ENCODE measurements at regions not wholly inside any gene's neighbourhood (a gene's known extent, or its start where the extent isn't known, plus 50 kb on each side); places are given as distances from the start of the nearest gene placed in this dataset.

GRCh38 chr13:59277106-59277505 lies 886.6 kb downstream of the DIAPH3 start:
- Histone ChIP-seq H3K27me3 (ENCODE audit: insufficient read depth, low read length) (no peaks in the 10 kb centered on the region), H2BK120ac (ENCODE audit: insufficient read depth, low read length, poor library complexity) (no peak overlapping the region), H3K4ac (ENCODE audit: low read depth, low read length) (no peak overlapping the region), H4K8ac (ENCODE audit: low read depth, low read length) (no peak overlapping the region), H3K36me3 (ENCODE audit: control insufficient read depth in 1 of 2, insufficient read depth in 2 of 2, low read length in 2 of 2) (no peaks in the 10 kb centered on the region), H3K18ac (ENCODE audit: low read length) (no peak overlapping the region), H2AK5ac (ENCODE audit: low read length) (no peak overlapping the region), H2BK12ac (ENCODE audit: low read length) (no peak overlapping the region), H3K9me3 (ENCODE audit: insufficient read depth, low read depth, low read length) (no peaks in the 10 kb centered on the region), H3K79me2 (ENCODE audit: control insufficient read depth, insufficient read depth, low read length, poor library complexity) (no peaks in the 10 kb centered on the region), H3K9ac (ENCODE audit: low read length) (no peak overlapping the region), H4K91ac (ENCODE audit: low read depth, low read length) (no peak overlapping the region), H3K4me1 (ENCODE audit: control insufficient read depth in 1 of 2, insufficient read depth in 2 of 2, low read length in 2 of 2) (peaks cover 0 to 3% of the 10 kb centered on the region in 2 experiments), H3K79me1 (ENCODE audit: low read length) (peaks cover 2% of the 10 kb centered on the region), H3K23ac (ENCODE audit: low read length) (no peak overlapping the region), H2BK5ac (ENCODE audit: low read depth, low read length, poor library complexity) (no peak overlapping the region), H2AFZ (ENCODE audit: insufficient read depth, low read length, poor library complexity) (no peak overlapping the region), H3K4me3 (ENCODE audit: low read depth, low read length) (no peak overlapping the region), H3K4me2 (ENCODE audit: low read length) (no peak overlapping the region), H3K27ac (ENCODE audit: low read depth, low read length) (no peak overlapping the region), H4K12ac (ENCODE audit: low read depth, low read length) (no peak overlapping the region), H3K14ac (ENCODE audit: low read length) (no peak overlapping the region)
- peak; percentile 10 to 62 for DNase-seq

DNA sequence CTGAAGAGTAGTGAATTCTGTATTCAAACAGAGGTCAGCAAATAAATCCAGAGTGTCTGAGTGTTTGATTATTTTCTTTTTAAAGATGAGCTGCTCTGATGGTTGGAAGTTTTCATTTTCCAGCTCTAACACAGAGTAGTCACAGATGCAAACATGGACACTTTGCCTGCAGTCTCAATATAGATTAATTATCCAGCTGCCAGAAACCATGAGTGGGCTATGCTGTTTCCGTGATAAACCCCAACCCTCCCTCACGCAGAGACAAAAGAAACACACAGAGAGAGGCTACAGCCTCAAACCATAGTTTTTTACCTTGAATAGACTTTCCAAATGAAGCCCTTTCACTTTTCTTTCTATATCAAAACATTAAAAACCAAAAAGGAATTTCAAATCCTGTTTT lies 884.7 kb downstream of the DIAPH3 start:
- no CpG with 5 or more reads among the region's 2 CpGs for WGBS (ENCODE audit: extremely low coverage, insufficient coverage, insufficient read length)
- no peak overlapping the region for H2BK5ac ChIP-seq (ENCODE audit: low read depth, low read length, poor library complexity)
- H2BK12ac ChIP-seq (ENCODE audit: low read length): no peak overlapping the region
- H3K18ac ChIP-seq (ENCODE audit: low read length): no peak overlapping the region
- H4K12ac ChIP-seq (ENCODE audit: low read depth, low read length): no peak overlapping the region
- no peaks in the 10 kb centered on the region for H3K4me1 ChIP-seq (ENCODE audit: control insufficient read depth in 1 of 2, insufficient read depth in 2 of 2, low read length in 2 of 2)
- no peak overlapping the region for H4K91ac ChIP-seq (ENCODE audit: low read depth, low read length)
- no peak overlapping the region for H3K14ac ChIP-seq (ENCODE audit: low read length)
- H3K27ac ChIP-seq (ENCODE audit: low read depth, low read length): no peak overlapping the region
- H2BK120ac ChIP-seq (ENCODE audit: insufficient read depth, low read length, poor library complexity): no peak overlapping the region
- H3K79me1 ChIP-seq (ENCODE audit: low read length): no peaks in the 10 kb centered on the region
- H3K9me3 ChIP-seq (ENCODE audit: insufficient read depth, low read depth, low read length): no peaks in the 10 kb centered on the region
- no peak overlapping the region for H2AK5ac ChIP-seq (ENCODE audit: low read length)
- H3K9ac ChIP-seq (ENCODE audit: low read length): no peak overlapping the region
- no peaks in the 10 kb centered on the region for H3K36me3 ChIP-seq (ENCODE audit: control insufficient read depth in 1 of 2, insufficient read depth in 2 of 2, low read length in 2 of 2)
- no peaks in the 10 kb centered on the region for H3K79me2 ChIP-seq (ENCODE audit: control insufficient read depth, insufficient read depth, low read length, poor library complexity)
- no peak overlapping the region for H3K4me3 ChIP-seq (ENCODE audit: low read depth, low read length)
- no peak for DNase-seq
- H3K4me2 ChIP-seq (ENCODE audit: low read length): no peak overlapping the region
- H2AFZ ChIP-seq (ENCODE audit: insufficient read depth, low read length, poor library complexity): no peak overlapping the region
- H3K27me3 ChIP-seq (ENCODE audit: insufficient read depth, low read length): no peaks in the 10 kb centered on the region
- no peak overlapping the region for H4K8ac ChIP-seq (ENCODE audit: low read depth, low read length)
- no peak overlapping the region for H3K4ac ChIP-seq (ENCODE audit: low read depth, low read length)
- H3K23ac ChIP-seq (ENCODE audit: low read length): no peak overlapping the region

DNA sequence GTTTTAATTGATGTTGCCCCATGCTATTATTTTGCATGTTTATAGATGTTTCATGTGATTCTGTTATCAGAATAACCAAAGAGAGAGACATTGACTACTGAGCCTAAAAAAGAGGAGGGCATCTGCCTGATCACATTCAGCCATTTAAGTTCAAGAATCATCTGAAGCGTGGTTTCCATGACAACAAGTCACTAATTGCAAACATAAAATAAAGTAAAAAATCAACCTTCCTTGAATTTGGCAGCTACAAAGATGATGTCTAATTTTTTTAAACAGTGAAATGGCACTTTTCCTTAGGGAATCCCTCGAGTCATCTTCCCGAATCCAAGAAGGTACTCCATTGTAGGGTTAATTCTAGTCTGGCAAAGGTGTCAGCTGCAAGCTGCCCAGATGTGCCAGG lies 884.2 kb downstream of the DIAPH3 start:
- H3K14ac ChIP-seq (ENCODE audit: low read length): no peak overlapping the region
- no peaks in the 10 kb centered on the region for H3K79me2 ChIP-seq (ENCODE audit: control insufficient read depth, insufficient read depth, low read length, poor library complexity)
- H3K9ac ChIP-seq (ENCODE audit: low read length): no peak overlapping the region
- no peak overlapping the region for H2BK120ac ChIP-seq (ENCODE audit: insufficient read depth, low read length, poor library complexity)
- H3K27me3 ChIP-seq (ENCODE audit: insufficient read depth, low read length): no peaks in the 10 kb centered on the region
- no CpG with 5 or more reads among the region's 3 CpGs for WGBS (ENCODE audit: extremely low coverage, insufficient coverage, insufficient read length)
- no peak overlapping the region for H3K4ac ChIP-seq (ENCODE audit: low read depth, low read length)
- H3K9me3 ChIP-seq (ENCODE audit: insufficient read depth, low read depth, low read length): no peaks in the 10 kb centered on the region
- no peak overlapping the region for H3K23ac ChIP-seq (ENCODE audit: low read length)
- H3K27ac ChIP-seq (ENCODE audit: low read depth, low read length): no peak overlapping the region
- no peak overlapping the region for H4K12ac ChIP-seq (ENCODE audit: low read depth, low read length)
- H4K91ac ChIP-seq (ENCODE audit: low read depth, low read length): no peak overlapping the region
- H2AK5ac ChIP-seq (ENCODE audit: low read length): no peak overlapping the region
- H3K36me3 ChIP-seq (ENCODE audit: control insufficient read depth in 1 of 2, insufficient read depth in 2 of 2, low read length in 2 of 2): no peaks in the 10 kb centered on the region
- no peaks in the 10 kb centered on the region for H3K79me1 ChIP-seq (ENCODE audit: low read length)
- DNase-seq: no peak
- H3K4me2 ChIP-seq (ENCODE audit: low read length): no peak overlapping the region
- no peaks in the 10 kb centered on the region for H3K4me1 ChIP-seq (ENCODE audit: control insufficient read depth in 1 of 2, insufficient read depth in 2 of 2, low read length in 2 of 2)
- no peak overlapping the region for H3K4me3 ChIP-seq (ENCODE audit: low read depth, low read length)
- H2BK12ac ChIP-seq (ENCODE audit: low read length): no peak overlapping the region
- no peak overlapping the region for H2BK5ac ChIP-seq (ENCODE audit: low read depth, low read length, poor library complexity)
- H4K8ac ChIP-seq (ENCODE audit: low read depth, low read length): no peak overlapping the region
- H3K18ac ChIP-seq (ENCODE audit: low read length): no peak overlapping the region
- H2AFZ ChIP-seq (ENCODE audit: insufficient read depth, low read length, poor library complexity): no peak overlapping the region

DNA sequence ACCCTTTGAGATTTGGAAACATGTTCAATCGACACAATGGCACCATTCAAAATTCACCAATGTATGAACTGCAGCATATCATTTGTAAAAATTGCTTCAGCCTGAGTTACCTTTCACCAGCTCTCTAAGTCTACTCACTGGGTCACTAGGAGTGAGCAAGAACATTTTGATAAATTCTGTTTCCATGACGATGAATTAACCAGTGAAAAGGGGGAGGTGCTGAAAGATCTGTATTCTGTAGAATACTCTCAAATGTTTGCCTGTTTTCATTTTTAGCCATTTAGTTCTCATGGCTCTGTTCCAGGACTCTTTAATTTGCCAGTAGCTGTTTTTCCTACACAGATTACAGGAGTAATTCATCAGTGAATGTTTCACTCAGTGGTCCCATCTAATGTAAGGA lies 883.4 kb downstream of the DIAPH3 start:
- H2AFZ ChIP-seq (ENCODE audit: insufficient read depth, low read length, poor library complexity): no peak overlapping the region
- H3K27ac ChIP-seq (ENCODE audit: low read depth, low read length): no peak overlapping the region
- no peak overlapping the region for H4K8ac ChIP-seq (ENCODE audit: low read depth, low read length)
- H4K12ac ChIP-seq (ENCODE audit: low read depth, low read length): no peak overlapping the region
- no peak overlapping the region for H3K4me2 ChIP-seq (ENCODE audit: low read length)
- no peaks in the 10 kb centered on the region for H3K4me1 ChIP-seq (ENCODE audit: control insufficient read depth in 1 of 2, insufficient read depth in 2 of 2, low read length in 2 of 2)
- no peak overlapping the region for H2BK5ac ChIP-seq (ENCODE audit: low read depth, low read length, poor library complexity)
- no CpG with 5 or more reads among the region's 2 CpGs for WGBS (ENCODE audit: extremely low coverage, insufficient coverage, insufficient read length)
- no peaks in the 10 kb centered on the region for H3K9me3 ChIP-seq (ENCODE audit: insufficient read depth, low read depth, low read length)
- no peak overlapping the region for H2AK5ac ChIP-seq (ENCODE audit: low read length)
- H2BK120ac ChIP-seq (ENCODE audit: insufficient read depth, low read length, poor library complexity): no peak overlapping the region
- no peaks in the 10 kb centered on the region for H3K36me3 ChIP-seq (ENCODE audit: control insufficient read depth in 1 of 2, insufficient read depth in 2 of 2, low read length in 2 of 2)
- H4K91ac ChIP-seq (ENCODE audit: low read depth, low read length): no peak overlapping the region
- H3K23ac ChIP-seq (ENCODE audit: low read length): no peak overlapping the region
- H3K4ac ChIP-seq (ENCODE audit: low read depth, low read length): no peak overlapping the region
- H2BK12ac ChIP-seq (ENCODE audit: low read length): no peak overlapping the region
- H3K9ac ChIP-seq (ENCODE audit: low read length): no peak overlapping the region
- H3K79me1 ChIP-seq (ENCODE audit: low read length): no peaks in the 10 kb centered on the region
- H3K4me3 ChIP-seq (ENCODE audit: low read depth, low read length): no peak overlapping the region
- no peaks in the 10 kb centered on the region for H3K79me2 ChIP-seq (ENCODE audit: control insufficient read depth, insufficient read depth, low read length, poor library complexity)
- no peaks in the 10 kb centered on the region for H3K27me3 ChIP-seq (ENCODE audit: insufficient read depth, low read length)
- DNase-seq: no peak
- no peak overlapping the region for H3K18ac ChIP-seq (ENCODE audit: low read length)
- H3K14ac ChIP-seq (ENCODE audit: low read length): no peak overlapping the region

GRCh38 chr13:59281453-59281852 lies 882.3 kb downstream of the DIAPH3 start:
- Histone ChIP-seq H3K14ac (ENCODE audit: low read length) (no peak overlapping the region), H2BK5ac (ENCODE audit: low read depth, low read length, poor library complexity) (no peak overlapping the region), H4K8ac (ENCODE audit: low read depth, low read length) (no peak overlapping the region), H3K18ac (ENCODE audit: low read length) (no peak overlapping the region), H4K12ac (ENCODE audit: low read depth, low read length) (no peak overlapping the region), H3K79me2 (ENCODE audit: control insufficient read depth, insufficient read depth, low read length, poor library complexity) (no peaks in the 10 kb centered on the region), H3K4ac (ENCODE audit: low read depth, low read length) (no peak overlapping the region), H2AK5ac (ENCODE audit: low read length) (no peak overlapping the region), H3K9ac (ENCODE audit: low read length) (no peak overlapping the region), H3K23ac (ENCODE audit: low read length) (no peak overlapping the region), H3K4me3 (ENCODE audit: low read depth, low read length) (no peak overlapping the region), H2AFZ (ENCODE audit: insufficient read depth, low read length, poor library complexity) (no peak overlapping the region), H3K36me3 (ENCODE audit: control insufficient read depth in 1 of 2, insufficient read depth in 2 of 2, low read length in 2 of 2) (no peaks in the 10 kb centered on the region), H3K27ac (ENCODE audit: low read depth, low read length) (no peak overlapping the region), H4K91ac (ENCODE audit: low read depth, low read length) (no peak overlapping the region), H2BK12ac (ENCODE audit: low read length) (no peak overlapping the region), H3K4me2 (ENCODE audit: low read length) (no peak overlapping the region), H2BK120ac (ENCODE audit: insufficient read depth, low read length, poor library complexity) (no peak overlapping the region), H3K79me1 (ENCODE audit: low read length) (no peaks in the 10 kb centered on the region), H3K9me3 (ENCODE audit: insufficient read depth, low read depth, low read length) (no peaks in the 10 kb centered on the region), H3K27me3 (ENCODE audit: insufficient read depth, low read length) (no peaks in the 10 kb centered on the region), H3K4me1 (ENCODE audit: control insufficient read depth in 1 of 2, insufficient read depth in 2 of 2, low read length in 2 of 2) (no peaks in the 10 kb centered on the region)
- WGBS (ENCODE audit: extremely low coverage, insufficient coverage, insufficient read length): no CpG with 5 or more reads among the region's 8 CpGs
- no peak for DNase-seq

Measured in trophoblast cell (in vitro differentiated cells and primary cell).